Loucy (cell line): ENCODE measurements at regions not wholly inside any gene's neighbourhood (a gene's known extent, or its start where the extent isn't known, plus 50 kb on each side); places are given as distances from the start of the nearest gene placed in this dataset.

Experiments
- H2AFZ ChIP-seq: fragments of 200-600 bp; sonication (generic); 2 replicates; pipeline ENCODE4 v1.6.0; 2016; ENCODE audit warnings: antibody characterized with exemption, mild to moderate bottlenecking, low read length, moderate library complexity
- H3F3A ChIP-seq: fragments of 200-600 bp; 2 replicates; pipeline ENCODE4 v1.6.0; 2016; ENCODE audit warnings: antibody characterized with exemption, low read depth, mild to moderate bottlenecking
- H3K27me3 ChIP-seq: fragments of 200-600 bp; sonication (generic); 2 replicates; pipeline ENCODE4 v1.6.1; 2014; ENCODE audit warnings: low read length, mild to moderate bottlenecking; ENCODE audit not compliant: insufficient read depth, poor library complexity, severe bottlenecking
- H3K36me3 ChIP-seq: fragments of 200-600 bp; sonication (generic); 2 replicates; pipeline ENCODE4 v1.6.1; 2016; ENCODE audit warnings: low read length; ENCODE audit not compliant: insufficient read depth
- H3K4me1 ChIP-seq: fragments of 200-600 bp; sonication (generic); 2 replicates; pipeline ENCODE4 v1.5.1; 2014; ENCODE audit warnings: low read length, mild to moderate bottlenecking; ENCODE audit not compliant: insufficient read depth, poor library complexity, severe bottlenecking
- H3K4me2 ChIP-seq: fragments of 200-600 bp; sonication (generic); 2 replicates; pipeline ENCODE4 v1.6.0; 2014; ENCODE audit warnings: antibody characterized with exemption, low read length, low read depth, mild to moderate bottlenecking; ENCODE audit not compliant: poor library complexity, severe bottlenecking
- H3K4me3 ChIP-seq: fragments of 200-600 bp; sonication (generic); 2 replicates; pipeline ENCODE4 v1.5.1; 2014; ENCODE audit warnings: low read length, mild to moderate bottlenecking, mixed read lengths; ENCODE audit not compliant: poor library complexity, severe bottlenecking
- H3K79me2 ChIP-seq: fragments of 200-600 bp; sonication (generic); 2 replicates; pipeline ENCODE4 v1.6.1; 2014; ENCODE audit warnings: low read length; ENCODE audit not compliant: insufficient read depth
- H3K9ac ChIP-seq: fragments of 200-600 bp; sonication (generic); 2 replicates; pipeline ENCODE4 v1.6.0; 2014; ENCODE audit warnings: mild to moderate bottlenecking, low read depth, low read length, moderate library complexity; ENCODE audit not compliant: poor library complexity, severe bottlenecking
- H3K9me2 ChIP-seq: fragments of 200-600 bp; sonication (generic); replicated peaks from 2 replicates; pipeline ENCODE4 v1.6.1; 2016; ENCODE audit warnings: low read depth, low read length, mixed read lengths
- H3K9me3 ChIP-seq: fragments of 200-600 bp; sonication (generic); 2 replicates; pipeline ENCODE4 v1.6.1; 2014; ENCODE audit warnings: mild to moderate bottlenecking, antibody characterized with exemption, low read length, low read depth; ENCODE audit not compliant: insufficient read depth
- H4K20me1 ChIP-seq: fragments of 200-600 bp; sonication (generic); 2 replicates; pipeline ENCODE4 v1.6.0; 2014; ENCODE audit warnings: antibody characterized with exemption, low read length, mild to moderate bottlenecking; ENCODE audit not compliant: insufficient read depth, poor library complexity, severe bottlenecking
- EZH2phosphoT487 ChIP-seq: fragments of 200-600 bp; IDR thresholded peaks from 2 replicates; pipeline ENCODE4 v1.6.1; 2018; ENCODE audit warnings: antibody characterized with exemption, mild to moderate bottlenecking, moderate library complexity, borderline replicate concordance
- TF ChIP-seq, protein P1 (sequence below): fragments of 200-600 bp; sonication (generic); conservative IDR thresholded peaks from 2 replicates; pipeline ENCODE4 v1.5.1; 2014; ENCODE audit warnings: mild to moderate bottlenecking, antibody characterized with exemption, low read length

DNA sequence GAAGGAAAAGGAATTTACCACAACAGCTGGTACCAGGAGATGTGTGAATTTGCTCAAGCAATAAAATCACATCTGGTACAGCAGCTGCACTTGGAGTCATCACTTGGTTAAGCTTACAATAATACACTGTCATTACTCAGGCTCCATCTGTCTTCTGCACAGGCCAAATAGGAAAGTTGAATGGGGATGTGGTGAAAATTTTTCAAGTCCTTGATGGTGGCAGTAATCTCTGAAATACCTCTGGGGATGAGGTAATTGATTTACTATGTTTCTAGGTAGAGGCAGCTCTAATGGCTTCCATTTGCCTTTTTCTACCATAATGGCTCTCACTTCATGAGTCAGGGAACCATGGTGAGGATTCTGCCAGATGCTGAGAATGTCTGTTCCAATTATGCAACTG is 206.8 kb upstream of the ATP10B start:
- Histone ChIP-seq H3K9me2 (no peaks in the 10 kb centered on the region), H3K4me2 (no peak overlapping the region), H3K79me2 (no peaks in the 10 kb centered on the region), H3K9me3 (no peaks in the 10 kb centered on the region), H2AFZ (no peak overlapping the region), H4K20me1 (no peaks in the 10 kb centered on the region), H3K9ac (no peak overlapping the region), H3K27me3 (no peaks in the 10 kb centered on the region), H3K4me3 (no peak overlapping the region), H3K4me1 (no peaks in the 10 kb centered on the region), H3K36me3 (no peaks in the 10 kb centered on the region), H3F3A (no peaks in the 10 kb centered on the region)
- no peak for TF ChIP-seq EZH2phosphoT487
- TF ChIP-seq, protein P1, sequence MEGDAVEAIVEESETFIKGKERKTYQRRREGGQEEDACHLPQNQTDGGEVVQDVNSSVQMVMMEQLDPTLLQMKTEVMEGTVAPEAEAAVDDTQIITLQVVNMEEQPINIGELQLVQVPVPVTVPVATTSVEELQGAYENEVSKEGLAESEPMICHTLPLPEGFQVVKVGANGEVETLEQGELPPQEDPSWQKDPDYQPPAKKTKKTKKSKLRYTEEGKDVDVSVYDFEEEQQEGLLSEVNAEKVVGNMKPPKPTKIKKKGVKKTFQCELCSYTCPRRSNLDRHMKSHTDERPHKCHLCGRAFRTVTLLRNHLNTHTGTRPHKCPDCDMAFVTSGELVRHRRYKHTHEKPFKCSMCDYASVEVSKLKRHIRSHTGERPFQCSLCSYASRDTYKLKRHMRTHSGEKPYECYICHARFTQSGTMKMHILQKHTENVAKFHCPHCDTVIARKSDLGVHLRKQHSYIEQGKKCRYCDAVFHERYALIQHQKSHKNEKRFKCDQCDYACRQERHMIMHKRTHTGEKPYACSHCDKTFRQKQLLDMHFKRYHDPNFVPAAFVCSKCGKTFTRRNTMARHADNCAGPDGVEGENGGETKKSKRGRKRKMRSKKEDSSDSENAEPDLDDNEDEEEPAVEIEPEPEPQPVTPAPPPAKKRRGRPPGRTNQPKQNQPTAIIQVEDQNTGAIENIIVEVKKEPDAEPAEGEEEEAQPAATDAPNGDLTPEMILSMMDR: no peak

DNA sequence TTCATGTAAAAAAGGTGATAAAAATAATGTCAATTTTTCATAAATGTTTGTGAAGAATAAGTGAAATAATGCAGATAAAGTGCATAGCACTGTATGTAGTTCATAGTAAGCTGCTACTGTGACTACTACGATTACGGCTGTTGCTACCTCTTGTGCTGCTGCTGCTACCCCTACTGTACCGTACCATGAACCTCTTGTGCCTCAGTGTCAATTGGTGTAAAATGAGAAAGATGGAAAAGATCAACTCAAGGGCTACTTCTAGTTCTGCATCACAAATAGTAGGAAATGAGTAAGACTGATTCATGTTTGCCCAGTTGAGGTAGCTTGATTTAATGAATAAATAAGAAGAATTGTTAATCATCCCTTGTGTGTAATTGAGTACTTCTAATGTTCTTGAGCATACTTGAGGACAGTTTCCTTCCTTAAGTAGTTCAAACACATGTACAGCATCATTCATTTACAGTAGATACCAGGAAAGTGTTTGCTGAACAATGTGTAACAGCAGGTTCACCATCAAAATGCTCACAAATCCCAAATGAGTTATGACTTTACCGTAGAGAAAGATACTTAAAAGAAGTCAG is 200.0 kb upstream of the ATP10B start:
- Histone ChIP-seq H3K27me3 (no peaks in the 10 kb centered on the region), H3K79me2 (no peaks in the 10 kb centered on the region), H3K9me2 (no peaks in the 10 kb centered on the region), H3K9ac (no peak overlapping the region), H3K4me2 (no peak overlapping the region), H3K9me3 (no peaks in the 10 kb centered on the region), H3K36me3 (no peaks in the 10 kb centered on the region), H3K4me1 (no peaks in the 10 kb centered on the region), H2AFZ (no peak overlapping the region), H3K4me3 (no peak overlapping the region), H4K20me1 (no peaks in the 10 kb centered on the region), H3F3A (no peaks in the 10 kb centered on the region)
- TF ChIP-seq, protein P1: no peak
- no peak for TF ChIP-seq EZH2phosphoT487

DNA sequence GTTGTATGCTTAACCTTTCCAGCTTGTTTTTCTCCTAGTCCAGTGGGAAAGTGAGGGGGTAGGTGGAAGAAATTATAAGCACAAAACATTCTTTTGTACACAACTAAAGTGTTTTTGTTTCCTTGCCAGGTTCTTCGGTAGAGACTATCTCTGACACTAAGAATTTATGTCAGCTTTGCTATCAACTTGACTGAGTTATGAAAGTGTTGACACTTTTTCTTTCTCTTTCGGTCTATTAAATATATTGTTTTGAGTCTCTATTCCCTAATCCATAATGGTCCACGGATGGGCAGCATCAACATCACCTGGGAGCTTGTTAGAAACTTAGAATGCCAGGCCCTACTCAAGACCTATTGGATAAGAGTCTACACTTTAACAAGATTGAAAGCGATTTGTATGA is 195.0 kb upstream of the ATP10B start:
- no peak overlapping the region for H2AFZ ChIP-seq
- no peak overlapping the region for H3K4me2 ChIP-seq
- no peaks in the 10 kb centered on the region for H3K4me1 ChIP-seq
- H3K36me3 ChIP-seq: no peaks in the 10 kb centered on the region
- H3F3A ChIP-seq: no peaks in the 10 kb centered on the region
- H3K9me3 ChIP-seq: no peaks in the 10 kb centered on the region
- no peak overlapping the region for H3K9ac ChIP-seq
- H3K79me2 ChIP-seq: no peaks in the 10 kb centered on the region
- no peaks in the 10 kb centered on the region for H3K27me3 ChIP-seq
- no peaks in the 10 kb centered on the region for H4K20me1 ChIP-seq
- H3K4me3 ChIP-seq: no peak overlapping the region
- TF ChIP-seq, protein P1: no peak
- no peak for TF ChIP-seq EZH2phosphoT487
- no peaks in the 10 kb centered on the region for H3K9me2 ChIP-seq
